ENCODE measurements at regions not wholly inside any gene's neighbourhood (a gene's known extent, or its start where the extent isn't known, plus 50 kb on each side); places are given as distances from the start of the nearest gene placed in this dataset.

GRCh38 chr2:186164325-186164724 is 321.7 kb upstream of the ZC3H15 start:
- no peak for TF ChIP-seq CTCF (IDR thresholded peaks at IDR 0.05)
- TF ChIP-seq POLR2AphosphoS5 (IDR thresholded peaks at IDR 0.05) = no peak
- no peak for TF ChIP-seq POLR2A (IDR thresholded peaks at IDR 0.05)
- TF ChIP-seq EP300 (IDR thresholded peaks at IDR 0.05) = no peak
